ENCODE measurements at regions not wholly inside any gene's neighbourhood (a gene's known extent, or its start where the extent isn't known, plus 50 kb on each side); places are given as distances from the start of the nearest gene placed in this dataset.

- DNase-seq, result no peak
Measured at GRCh38 chrX:117215683-117216082, 752.9 kb upstream of the CT83 start.

GRCh38 chrX:117196481-117196880, 733.7 kb upstream of the CT83 start:
- no peak for DNase-seq

- DNase-seq, result no peak
Measured at GRCh38 chrX:117147249-117147648, 684.5 kb upstream of the CT83 start.

GRCh38 chrX:117138070-117138469, 675.3 kb upstream of the CT83 start:
- no peak for DNase-seq

GRCh38 chrX:117134983-117135382, 672.2 kb upstream of the CT83 start:
- DNase-seq, result no peak

- DNase-seq, result no peak
Measured at GRCh38 chrX:117120700-117121099, 657.9 kb upstream of the CT83 start.

- no peak for DNase-seq
Measured at GRCh38 chrX:117096528-117096927, 633.8 kb upstream of the CT83 start.

GRCh38 chrX:117095393-117095792, 632.6 kb upstream of the CT83 start:
- DNase-seq, result no peak

- DNase-seq, result no peak
Measured at GRCh38 chrX:117094149-117094548, 631.4 kb upstream of the CT83 start.

GRCh38 chrX:117093319-117093718, 630.5 kb upstream of the CT83 start:
- DNase-seq, result no peak

- DNase-seq, result no peak
Measured at GRCh38 chrX:117092641-117093040, 629.9 kb upstream of the CT83 start.

- DNase-seq, result no peak
Measured at GRCh38 chrX:117063224-117063623, 600.4 kb upstream of the CT83 start.

GRCh38 chrX:117059848-117060247, 597.1 kb upstream of the CT83 start:
- no peak for DNase-seq

- DNase-seq, result no peak
Measured at GRCh38 chrX:117053260-117053659, 590.5 kb upstream of the CT83 start.

GRCh38 chrX:117038918-117039440, 576.2 kb upstream of the CT83 start:
- DNase-seq, result peak; percentile 5

- no peak for DNase-seq
Measured at GRCh38 chrX:117010243-117010642, 547.5 kb upstream of the CT83 start.

GRCh38 chrX:117002981-117003380, 540.2 kb upstream of the CT83 start:
- no peak for DNase-seq

GRCh38 chrX:116975517-116975916, 512.7 kb upstream of the CT83 start:
- no peak for DNase-seq

GRCh38 chrX:116972362-116972761, 509.6 kb upstream of the CT83 start:
- DNase-seq, result no peak

GRCh38 chrX:116961872-116962582, 499.3 kb upstream of the CT83 start:
- DNase-seq, result no peak

- DNase-seq, result no peak
Measured at GRCh38 chrX:116930311-116930710, 467.5 kb upstream of the CT83 start.

- no peak for DNase-seq
Measured at GRCh38 chrX:116897526-116897925, 434.8 kb upstream of the CT83 start.

- DNase-seq, result no peak
Measured at GRCh38 chrX:116881961-116882360, 419.2 kb upstream of the CT83 start.

GRCh38 chrX:116873671-116874070, 410.9 kb upstream of the CT83 start:
- no peak for DNase-seq

GRCh38 chrX:116872931-116873330, 410.2 kb upstream of the CT83 start:
- no peak for DNase-seq
